Activated CD4-positive, alpha-beta T cell treated with anti-CD3 and anti-CD28 coated beads, Interleukin-2, amount 50 U/mL, for 24 hours (primary cell): ENCODE measurements at regions not wholly inside any gene's neighbourhood (a gene's known extent, or its start where the extent isn't known, plus 50 kb on each side); places are given as distances from the start of the nearest gene placed in this dataset.

Source experiments
- DNase-seq, 2 donors: peaks; one replicate each; pipeline ENCODE4 v3.0.0-alpha.2; 2020; ENCODE audit warnings: low read depth in 1 of 2, low spot score in 1 of 2

- DNase-seq: no peak
These were observed 121.8 kb upstream of the TNR start for GRCh38 chr1:175865041-175865766.

GRCh38 chr1:175864625-175865024, 121.2 kb upstream of the TNR start:
- no peak for DNase-seq

GRCh38 chr1:175864183-175864582, 120.8 kb upstream of the TNR start:
- DNase-seq: no peak

- DNase-seq: no peak
These were observed 120.1 kb upstream of the TNR start for GRCh38 chr1:175863299-175864050.

GRCh38 chr1:175862408-175862807, 119.0 kb upstream of the TNR start:
- DNase-seq: no peak

- DNase-seq: no peak
These were observed 118.4 kb upstream of the TNR start for GRCh38 chr1:175861626-175862367.

- no peak for DNase-seq
These were observed 114.4 kb upstream of the TNR start for GRCh38 chr1:175857756-175858155.

- DNase-seq: no peak
These were observed 110.3 kb upstream of the TNR start for GRCh38 chr1:175853681-175854080.

- no peak for DNase-seq
These were observed 108.4 kb upstream of the TNR start for GRCh38 chr1:175851749-175852148.

- DNase-seq: no peak
These were observed 104.9 kb upstream of the TNR start for GRCh38 chr1:175848329-175848728.

- no peak for DNase-seq
These were observed 102.6 kb upstream of the TNR start for GRCh38 chr1:175845985-175846384.

- no peak for DNase-seq
These were observed 101.9 kb upstream of the TNR start for GRCh38 chr1:175845338-175845737.

- DNase-seq: no peak
These were observed 101.5 kb upstream of the TNR start for GRCh38 chr1:175844877-175845276.

- DNase-seq: no peak
These were observed 99.2 kb upstream of the TNR start for GRCh38 chr1:175842550-175842949.

GRCh38 chr1:175841738-175842187, 98.4 kb upstream of the TNR start:
- DNase-seq: no peak

GRCh38 chr1:175840787-175841186, 97.4 kb upstream of the TNR start:
- DNase-seq: no peak

GRCh38 chr1:175839779-175840669, 96.6 kb upstream of the TNR start:
- DNase-seq: no peak

- DNase-seq: no peak
These were observed 91.2 kb upstream of the TNR start for GRCh38 chr1:175834597-175834996.

GRCh38 chr1:175833951-175834350, 90.6 kb upstream of the TNR start:
- no peak for DNase-seq

GRCh38 chr1:175833502-175833901, 90.1 kb upstream of the TNR start:
- DNase-seq: no peak

GRCh38 chr1:175830500-175830899, 87.1 kb upstream of the TNR start:
- no peak for DNase-seq
